ENCODE measurements at regions not wholly inside any gene's neighbourhood (a gene's known extent, or its start where the extent isn't known, plus 50 kb on each side); places are given as distances from the start of the nearest gene placed in this dataset.

DNA sequence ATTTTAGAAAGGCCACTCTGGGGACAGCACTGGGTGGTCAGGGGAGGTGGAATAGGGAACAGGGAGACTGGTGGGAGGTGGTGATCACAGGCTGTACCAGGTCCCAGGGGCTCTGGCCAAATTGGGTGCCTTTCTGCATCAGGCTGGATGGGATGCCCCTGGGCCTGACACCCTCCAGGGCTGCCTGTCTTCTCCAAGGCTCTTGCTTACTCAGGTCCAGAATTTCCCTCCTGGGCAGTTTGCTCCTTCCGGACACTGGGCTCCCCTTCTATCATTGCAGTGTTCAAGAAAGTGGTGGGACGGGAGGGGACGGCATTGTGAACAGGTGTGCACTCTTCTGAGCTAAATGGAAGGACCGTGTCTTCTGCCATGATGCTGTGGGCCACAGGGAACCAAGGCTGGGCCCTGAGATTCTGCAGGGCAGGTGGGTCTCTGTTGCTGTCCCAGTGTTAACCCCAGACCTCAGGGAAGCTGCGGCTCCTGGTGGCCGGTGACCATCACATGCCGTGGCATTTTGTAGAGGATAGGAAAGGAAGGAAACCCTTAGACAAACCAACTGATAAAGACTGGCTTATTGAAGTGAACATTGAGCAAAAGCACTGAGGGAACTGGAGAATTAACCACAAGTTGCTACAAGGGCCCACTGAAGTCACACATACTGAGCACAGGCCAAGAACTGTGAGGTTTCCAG, 93.7 kb upstream of the HS6ST1 start:
- TF ChIP-seq, protein P1, sequence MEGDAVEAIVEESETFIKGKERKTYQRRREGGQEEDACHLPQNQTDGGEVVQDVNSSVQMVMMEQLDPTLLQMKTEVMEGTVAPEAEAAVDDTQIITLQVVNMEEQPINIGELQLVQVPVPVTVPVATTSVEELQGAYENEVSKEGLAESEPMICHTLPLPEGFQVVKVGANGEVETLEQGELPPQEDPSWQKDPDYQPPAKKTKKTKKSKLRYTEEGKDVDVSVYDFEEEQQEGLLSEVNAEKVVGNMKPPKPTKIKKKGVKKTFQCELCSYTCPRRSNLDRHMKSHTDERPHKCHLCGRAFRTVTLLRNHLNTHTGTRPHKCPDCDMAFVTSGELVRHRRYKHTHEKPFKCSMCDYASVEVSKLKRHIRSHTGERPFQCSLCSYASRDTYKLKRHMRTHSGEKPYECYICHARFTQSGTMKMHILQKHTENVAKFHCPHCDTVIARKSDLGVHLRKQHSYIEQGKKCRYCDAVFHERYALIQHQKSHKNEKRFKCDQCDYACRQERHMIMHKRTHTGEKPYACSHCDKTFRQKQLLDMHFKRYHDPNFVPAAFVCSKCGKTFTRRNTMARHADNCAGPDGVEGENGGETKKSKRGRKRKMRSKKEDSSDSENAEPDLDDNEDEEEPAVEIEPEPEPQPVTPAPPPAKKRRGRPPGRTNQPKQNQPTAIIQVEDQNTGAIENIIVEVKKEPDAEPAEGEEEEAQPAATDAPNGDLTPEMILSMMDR (IDR thresholded peaks at IDR 0.05; ENCODE audit: low read depth, low read length) = no peak
- TF ChIP-seq EZH2phosphoT487 (IDR thresholded peaks at IDR 0.05; ENCODE audit: low read depth) = no peak
